HG03175 (cell line): ENCODE measurements at regions not wholly inside any gene's neighbourhood (a gene's known extent, or its start where the extent isn't known, plus 50 kb on each side); places are given as distances from the start of the nearest gene placed in this dataset.
A peak's percentile ranks its signal among the peaks of the same experiment; 100 is the strongest.

Experiments used
- ATAC-seq: cut with Tn5 transposase; IDR thresholded peaks from one replicate; pipeline ENCODE4 v1.9.1; 2021; ENCODE audit warnings: mild to moderate bottlenecking, moderate library complexity; ENCODE audit not compliant: unreplicated experiment

DNA sequence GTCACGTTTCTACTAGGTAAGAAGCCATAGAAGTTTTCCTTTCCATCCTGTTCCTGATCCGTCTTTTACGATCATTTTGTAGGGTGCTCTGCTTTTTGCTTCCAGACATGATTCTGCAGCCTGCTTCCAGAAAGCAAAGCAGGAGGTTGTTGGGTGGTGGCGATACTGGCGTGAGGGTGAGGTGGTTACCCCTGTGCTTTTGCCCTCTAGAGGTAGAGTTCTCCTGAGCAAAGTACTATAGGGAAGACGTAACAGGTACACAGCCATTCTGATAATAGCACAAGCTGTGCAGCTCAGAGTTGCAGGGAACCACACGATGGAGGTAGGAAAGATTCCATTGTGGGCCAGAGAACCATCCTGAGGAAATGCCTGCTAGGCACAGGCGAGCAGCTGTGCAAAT, 186.0 kb downstream of the PAH start:
- no peak for ATAC-seq

DNA sequence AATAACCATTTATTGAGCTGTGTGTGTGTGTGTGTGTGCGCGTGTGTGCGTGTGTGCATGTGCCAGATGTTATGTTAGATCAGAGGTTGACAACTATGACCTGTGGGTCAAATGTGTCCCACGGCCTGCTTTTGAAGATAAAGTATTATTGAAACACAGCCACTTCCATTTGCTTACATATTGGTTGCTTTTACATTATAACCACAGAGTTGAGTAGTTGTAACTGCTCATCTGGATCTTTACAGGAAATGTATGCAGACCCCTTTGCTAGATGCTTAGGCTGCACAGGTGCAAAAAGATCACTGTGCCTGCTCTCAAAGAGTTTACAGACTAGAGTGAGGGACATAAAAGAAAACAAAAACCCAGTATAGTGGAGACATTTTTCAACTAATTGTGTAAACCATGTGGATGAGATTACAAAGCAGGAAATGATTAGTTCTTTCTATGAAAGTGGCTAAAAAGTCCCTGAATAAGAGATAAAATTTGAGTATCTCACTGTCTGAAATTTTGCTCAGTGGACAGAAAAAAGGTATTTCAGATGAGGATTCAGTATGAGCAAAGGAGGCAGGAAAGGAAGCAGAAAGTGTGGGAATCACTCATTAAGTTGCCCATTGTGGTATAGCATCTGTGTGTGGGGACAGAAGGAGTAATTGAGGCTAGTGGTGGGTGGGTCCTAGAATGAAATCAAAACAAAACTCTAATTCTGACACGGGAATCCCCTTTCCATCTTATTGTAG, 188.4 kb downstream of the PAH start:
- no peak for ATAC-seq

DNA sequence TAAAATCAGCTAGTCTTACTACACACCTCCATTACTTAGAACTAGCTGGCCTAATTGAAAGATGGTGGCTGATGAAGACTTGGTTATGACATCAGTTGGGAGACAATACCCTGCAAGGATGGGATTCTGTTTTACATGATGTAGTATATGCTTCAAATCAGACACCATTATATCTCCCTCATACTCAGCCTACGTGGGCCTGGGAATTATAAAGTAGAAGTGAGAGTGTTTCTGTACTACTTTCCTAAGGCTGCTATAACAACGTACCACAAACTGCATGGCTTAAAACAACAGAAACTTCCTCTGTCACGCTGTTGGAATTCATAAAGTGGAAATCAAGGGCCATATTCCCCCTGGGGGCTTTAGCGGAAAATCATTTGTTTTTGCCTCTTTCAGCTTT, 190.4 kb downstream of the PAH start:
- ATAC-seq = no peak

DNA sequence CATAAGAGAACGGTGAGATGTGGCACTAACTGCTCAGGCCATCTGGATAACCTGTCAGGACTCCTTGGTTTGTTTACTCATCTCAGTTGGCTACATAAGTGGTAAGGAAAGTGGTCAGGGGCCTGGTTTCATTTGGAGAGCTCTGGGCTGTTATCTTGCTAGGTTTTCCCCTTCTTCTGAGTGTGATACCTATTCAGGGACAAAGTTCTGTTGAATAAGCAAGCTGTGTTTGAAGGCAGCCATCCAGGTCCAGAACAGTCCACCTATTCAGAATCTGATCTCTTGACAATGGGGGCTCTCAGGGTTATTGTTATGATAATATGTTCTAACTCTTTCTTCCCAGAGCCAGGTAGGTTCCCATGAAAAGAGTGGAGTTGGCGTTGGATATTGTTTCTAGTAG, 194.9 kb downstream of the PAH start:
- no peak for ATAC-seq

DNA sequence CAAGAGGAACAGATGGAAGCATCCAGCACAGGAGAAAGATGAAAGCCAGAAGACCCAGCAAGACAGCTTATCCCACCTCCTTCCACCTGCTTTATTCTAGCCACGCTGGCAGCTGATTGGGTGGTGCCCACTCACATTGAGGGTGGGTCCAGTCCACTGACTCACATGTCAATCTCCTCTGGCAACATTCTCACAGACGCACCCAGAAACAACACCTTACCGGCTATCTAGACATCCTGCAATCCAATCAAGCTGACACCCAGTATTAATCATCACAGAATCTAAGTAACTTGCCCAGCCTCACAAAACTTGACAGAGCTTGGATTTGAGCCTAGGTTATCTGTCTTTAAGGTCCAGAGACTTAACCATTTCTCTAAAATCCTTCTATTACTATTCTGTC, 208.9 kb downstream of the PAH start:
- no peak for ATAC-seq

DNA sequence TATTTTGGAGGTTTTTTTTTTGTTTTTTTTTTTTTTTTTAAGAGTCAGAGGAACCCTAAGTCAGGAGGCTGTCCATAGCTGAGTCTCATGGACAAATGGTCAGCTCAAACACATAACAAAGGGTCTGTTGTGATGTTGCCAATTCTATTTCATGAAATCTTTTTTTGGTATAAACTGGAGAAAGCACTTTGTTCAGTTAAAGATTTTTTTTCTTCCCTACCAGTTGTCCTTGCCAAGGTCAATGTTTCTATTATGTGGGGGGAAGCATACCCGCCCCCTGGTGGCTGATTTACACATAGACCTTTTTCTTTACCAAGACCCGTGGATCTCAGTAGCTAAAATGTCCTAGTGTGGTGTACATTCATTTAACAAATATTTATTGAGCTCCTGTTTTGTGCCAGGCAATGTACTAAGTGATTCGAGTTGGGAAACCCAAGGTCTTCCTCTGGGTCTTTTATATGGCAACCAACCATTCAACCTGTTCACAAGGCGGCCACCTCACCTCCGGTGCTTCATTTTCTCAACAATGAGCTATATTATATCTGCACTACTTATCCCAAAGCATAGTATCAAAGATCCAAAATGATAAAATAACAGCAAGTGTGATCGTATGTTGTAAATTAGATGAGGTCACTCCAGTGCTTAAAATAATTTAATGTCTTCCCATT, 214.5 kb downstream of the PAH start:
- peak; percentile 84 for ATAC-seq

DNA sequence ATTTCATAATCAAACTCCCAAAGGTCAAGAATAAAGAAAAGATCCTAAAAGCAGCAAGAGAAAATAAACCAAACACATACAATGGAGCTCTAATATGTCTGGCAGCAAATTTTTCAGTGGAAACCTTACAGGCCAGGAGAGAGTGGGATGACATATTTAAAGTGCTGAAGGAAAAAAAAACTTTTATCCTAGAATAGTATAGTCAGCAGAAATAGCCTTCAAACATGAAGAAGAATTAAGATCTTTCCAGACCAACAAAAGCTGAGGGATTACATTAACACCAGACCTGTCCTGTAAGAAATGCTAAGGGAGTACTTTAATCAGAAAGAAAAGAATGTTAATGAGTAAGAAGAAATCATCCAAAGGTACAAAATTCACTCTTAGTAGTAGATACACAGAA, 215.7 kb upstream of the IGF1 start:
- no peak for ATAC-seq

DNA sequence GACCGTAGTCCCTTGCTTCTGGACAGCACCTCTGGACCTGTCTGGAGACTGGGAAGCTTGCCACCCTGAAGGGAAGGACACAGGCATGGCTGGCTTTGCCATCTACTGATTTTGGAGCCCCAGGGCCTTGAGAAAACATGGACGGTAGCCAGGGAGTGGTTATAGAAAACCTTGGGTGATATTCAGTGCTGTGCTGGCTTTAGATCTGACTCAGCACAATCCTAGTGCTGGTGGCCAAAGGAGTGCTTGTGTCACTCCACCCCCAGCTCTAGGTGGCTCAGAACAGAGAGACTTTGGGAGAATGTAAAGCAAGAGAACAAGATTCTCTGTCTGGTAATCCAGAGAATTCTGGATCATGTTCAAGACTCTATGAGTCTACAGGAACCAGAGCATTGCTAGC, 214.5 kb upstream of the IGF1 start:
- no peak for ATAC-seq

DNA sequence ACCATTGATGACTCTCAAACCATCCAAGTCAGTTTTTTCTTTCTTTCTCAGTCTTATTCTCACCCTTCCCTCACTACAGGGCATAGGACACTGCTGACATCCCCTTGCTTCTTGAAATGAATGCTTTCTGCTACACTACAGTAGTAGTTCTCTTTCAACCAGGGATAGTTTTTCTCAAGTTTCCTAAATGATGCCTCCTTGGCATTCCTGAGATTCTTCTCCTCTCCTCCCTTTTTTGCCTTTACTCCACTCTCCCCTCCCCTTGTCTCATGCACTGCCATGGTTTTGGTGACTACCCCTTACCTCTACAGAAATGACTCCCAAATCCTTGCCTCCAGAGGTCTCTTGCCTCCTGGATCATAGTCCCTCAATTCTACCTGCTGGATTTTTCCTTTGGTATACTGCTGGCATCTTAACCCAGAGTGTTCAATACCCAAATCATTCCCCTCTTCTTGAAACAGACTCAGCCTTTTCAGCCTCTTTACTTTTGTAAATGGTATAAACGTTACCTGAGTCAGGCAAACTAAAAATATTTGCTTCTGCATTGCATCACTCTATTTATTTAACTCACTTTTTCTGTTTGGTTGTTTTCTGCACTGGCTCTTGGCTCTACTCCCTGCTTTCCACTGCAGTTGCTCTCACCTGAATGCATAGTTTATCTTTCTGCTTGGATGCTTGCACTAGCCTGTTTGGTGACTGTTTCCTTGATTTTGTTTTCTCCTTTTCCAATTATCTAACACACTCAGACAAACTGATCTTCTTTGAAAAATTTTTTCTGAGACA, 211.6 kb upstream of the IGF1 start:
- no peak for ATAC-seq

DNA sequence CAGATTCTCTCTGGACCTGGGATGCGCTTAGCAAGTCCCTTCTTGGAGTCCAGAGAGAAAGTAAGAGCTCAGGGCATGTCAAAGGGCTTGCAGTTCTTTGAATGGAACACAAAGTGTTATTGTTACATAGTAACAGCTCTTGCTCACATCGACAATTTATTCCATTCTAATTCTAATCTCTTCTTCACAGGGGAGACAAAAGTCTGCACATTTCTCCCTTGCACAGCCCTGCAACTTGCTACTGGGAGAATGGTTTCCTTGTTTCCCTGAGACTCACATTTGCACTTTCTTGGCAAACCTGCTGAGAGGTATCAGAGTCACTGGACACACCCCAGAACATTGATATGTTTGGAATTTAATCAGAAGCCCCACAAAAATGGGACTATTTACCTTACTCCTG, 209.9 kb upstream of the IGF1 start:
- ATAC-seq = no peak

DNA sequence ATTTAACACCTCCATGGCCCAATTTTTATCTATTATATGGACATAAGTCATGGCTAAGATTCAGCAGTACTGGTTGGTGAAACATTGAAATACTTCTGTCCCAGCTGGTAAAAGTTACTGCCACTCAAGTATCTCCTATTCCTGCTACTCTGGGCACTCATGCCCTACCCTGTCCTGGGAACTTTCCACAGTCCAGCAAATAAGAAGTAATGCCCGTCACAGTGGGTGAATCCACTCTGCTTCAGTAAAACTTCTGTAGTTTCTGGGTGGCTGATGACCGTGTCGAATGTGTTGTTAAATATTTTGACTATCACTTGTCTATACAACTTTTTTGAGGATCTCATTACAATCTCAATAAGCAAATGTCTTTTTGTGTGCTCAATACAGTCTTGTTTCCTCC, 209.3 kb upstream of the IGF1 start:
- no peak for ATAC-seq

DNA sequence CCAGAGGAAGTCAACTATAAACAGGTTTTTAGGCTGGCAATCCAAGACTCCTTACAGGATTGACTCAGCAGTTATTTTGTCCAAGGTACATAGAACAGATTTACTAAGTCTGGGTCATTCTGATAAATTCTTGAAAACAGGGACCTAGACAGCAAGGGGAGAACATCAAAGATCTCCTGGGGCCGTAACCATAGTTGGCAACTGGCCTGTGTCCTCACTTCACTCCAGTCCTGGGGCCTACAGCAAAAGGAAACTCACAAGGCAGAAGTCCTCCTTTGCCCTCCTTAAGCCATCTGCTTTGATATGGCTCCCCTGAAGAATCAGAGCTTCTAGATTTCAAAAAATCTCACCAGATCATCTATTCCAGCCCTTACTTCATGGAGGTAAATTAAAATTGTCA, 207.2 kb upstream of the IGF1 start:
- ATAC-seq = no peak

DNA sequence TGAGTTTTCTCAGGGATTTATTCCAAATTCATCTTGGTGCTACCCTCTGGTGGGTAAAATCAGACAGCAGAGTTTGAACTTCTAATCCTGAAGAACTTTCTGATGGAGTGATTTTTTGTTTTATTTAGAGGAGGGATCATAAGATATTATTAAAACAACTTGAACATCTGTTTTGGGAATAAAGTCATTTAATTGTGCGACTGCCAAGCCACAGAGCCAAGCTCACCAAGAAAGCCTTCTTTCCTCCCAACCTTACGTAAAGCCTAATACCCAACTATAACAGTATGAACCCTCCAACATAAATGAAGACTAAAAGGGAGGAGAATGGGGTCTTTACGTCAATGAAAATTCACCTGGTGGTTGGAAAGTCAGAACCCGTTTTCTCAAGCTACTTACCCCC, 205.5 kb upstream of the IGF1 start:
- no peak for ATAC-seq

DNA sequence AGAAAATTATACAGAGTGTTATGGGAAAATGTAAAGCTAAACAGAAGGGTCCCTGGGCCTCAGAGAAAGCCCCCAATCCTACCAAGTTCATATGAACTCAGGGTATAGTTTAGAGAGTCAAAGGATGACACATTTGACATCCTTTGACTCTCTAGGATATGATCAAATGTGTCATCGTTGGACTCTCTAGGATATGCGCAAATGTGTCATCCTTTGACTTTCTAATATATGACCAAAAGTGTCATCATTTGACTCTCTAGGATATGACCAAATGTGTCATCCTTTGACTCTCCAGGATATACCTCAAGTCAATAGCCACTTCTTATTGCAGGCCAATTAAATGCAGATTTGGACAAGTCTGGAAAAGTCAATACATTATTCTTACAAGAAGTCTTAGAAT, 204.8 kb upstream of the IGF1 start:
- ATAC-seq = no peak

DNA sequence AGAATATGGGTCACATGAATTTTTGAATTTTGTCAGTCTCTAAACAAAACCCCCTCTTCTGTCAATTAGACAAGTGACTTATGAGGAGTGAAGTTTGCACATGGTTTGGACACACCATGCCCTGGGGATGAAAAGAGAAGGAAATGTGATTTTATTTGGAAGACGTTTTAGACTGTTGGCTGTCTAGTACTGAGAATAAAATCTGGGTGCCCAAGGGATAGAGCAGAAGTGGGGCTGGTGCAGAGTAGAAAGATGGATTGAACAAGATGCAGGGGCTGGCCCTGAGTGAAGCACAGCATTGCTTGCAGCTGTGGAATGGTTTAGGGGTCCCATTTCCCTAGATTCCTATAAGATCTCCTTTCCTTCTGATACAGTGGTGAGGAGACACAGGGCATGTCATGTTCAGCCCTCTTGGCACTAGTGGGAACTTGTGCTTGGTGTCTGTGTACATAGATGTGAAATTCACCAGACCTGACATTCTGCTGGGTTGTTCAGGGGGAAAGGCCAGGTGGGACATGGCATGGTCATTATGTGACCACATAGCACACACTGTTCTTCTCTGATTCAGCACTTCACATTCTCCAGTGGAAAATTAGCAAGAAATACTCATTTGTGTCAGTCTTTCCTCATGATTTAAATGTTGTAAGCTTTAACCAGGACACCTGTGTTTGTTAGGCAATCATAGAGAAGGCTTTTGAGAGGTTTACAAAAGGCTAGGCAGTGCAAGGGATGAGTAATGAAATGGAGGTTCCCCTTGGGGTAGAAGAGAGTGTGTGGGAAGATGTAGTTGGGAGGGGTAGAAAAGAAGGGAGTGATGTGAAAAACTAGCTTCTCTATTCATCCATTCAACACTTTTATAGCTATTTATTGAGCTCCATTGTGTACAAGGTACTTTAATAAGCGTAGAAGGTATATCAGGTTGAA, 202.3 kb upstream of the IGF1 start:
- ATAC-seq = no peak

DNA sequence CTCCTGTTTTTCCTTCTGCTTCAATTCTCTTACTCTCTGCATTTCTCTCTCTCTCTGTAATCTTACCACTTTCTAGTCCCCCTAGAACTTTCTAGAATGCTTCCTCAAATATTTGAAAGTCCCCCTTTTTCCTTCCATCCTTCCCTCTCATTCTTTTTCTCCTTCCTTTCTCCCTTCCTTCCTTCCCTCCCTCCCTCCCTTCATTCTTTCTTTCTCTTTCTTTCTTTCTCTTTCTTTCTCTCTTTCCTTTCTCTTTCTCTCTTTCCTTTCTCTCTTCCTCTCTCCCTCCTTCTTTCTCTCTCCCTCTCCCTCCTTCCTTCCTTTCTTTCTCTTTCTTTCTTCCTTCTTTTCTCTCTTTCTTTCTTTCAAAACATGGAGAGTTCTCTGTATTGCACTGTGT, 201.4 kb upstream of the IGF1 start:
- ATAC-seq = no peak

DNA sequence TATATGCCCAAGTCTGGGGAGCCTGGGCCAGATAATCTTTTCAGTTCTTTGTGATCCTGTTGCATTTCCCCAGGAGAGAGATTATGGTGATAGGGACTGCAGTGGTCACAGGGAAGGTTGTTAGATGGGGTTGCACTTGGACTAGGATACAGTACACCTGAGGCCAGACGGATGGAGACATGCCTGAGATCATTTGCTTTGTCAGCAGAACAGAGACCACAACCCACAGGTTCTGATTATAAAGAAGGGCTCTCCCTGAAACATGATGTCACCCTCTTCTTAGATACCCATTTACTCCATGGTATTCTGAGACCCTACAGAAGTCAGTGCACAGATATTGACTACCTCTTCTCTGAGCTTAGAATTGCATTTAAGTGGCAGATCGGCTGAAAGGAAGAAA, 200.9 kb upstream of the IGF1 start:
- no peak for ATAC-seq

DNA sequence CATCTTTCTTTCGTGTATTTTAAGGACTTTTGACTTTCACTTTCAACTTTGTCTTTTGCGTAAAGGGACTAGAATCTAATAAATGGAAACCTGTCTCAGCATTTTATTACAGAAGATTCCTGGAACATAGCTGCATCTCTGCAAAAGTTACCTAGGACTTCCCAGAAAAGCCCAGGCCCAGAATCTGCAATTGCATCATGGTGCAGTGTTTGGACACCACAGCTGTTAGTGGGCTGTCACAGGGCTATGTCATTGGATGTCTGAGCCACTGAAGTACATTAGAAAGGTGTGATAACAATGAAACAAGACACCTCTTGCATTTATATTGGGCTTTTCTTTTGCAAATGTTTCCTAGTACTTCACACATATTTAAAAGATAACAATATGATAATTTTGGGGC, 199.9 kb upstream of the IGF1 start:
- ATAC-seq = no peak

DNA sequence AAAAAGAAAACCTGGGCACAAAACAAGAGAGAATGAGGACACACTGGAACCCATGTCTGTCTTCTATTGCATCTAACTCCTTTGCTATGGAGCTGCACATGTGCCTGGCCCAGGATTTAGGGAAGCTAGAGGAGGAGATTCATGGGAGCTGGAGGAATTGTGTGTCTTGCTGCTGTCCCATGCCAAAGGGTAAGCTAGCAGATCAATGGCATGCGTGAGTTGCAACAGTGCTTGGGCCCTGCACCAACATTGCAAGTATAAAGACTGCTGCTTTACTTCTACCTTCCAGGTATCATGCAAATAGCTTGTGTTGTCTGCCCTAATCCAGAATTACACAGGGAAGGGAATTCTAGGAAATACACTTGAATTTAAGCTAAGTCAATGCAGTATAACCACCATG, 196.4 kb upstream of the IGF1 start:
- no peak for ATAC-seq

DNA sequence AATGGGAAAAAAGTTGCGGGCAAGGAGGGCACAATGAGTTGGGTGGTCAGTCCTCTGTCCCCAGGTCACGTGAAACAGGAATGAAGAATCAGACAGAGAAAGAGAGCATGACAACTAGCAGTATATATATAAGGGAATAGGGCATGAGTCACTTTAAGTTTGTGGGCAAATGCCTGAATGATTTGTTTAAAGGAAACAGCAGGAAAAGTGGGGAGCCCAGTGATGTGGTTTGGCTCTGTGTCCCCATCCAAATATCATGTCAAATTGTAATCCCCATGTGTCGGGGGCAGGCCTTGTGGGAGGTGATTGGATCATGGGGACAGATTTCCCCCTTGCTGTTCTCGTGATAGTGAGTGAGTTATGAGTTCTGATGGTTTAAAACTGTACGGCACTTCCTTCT, 195.3 kb upstream of the IGF1 start:
- no peak for ATAC-seq

DNA sequence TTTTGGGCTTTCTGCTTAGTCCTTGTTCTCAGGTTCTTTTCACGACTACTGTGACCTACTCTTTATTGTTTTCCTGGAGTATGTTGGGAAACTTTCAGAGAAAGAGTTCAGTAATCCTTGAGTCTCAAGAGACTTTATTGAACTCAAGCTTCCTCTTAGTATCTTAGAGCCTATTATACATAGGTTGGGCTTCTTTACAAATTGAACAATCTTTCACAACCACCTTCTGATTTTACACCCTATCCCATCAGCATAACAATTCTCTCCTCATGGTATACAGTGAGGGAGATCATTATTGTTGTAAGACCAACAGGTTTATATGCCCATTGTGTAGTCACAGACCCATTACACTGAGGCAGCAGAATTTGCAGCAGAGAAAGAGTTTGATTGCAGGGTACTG, 193.2 kb upstream of the IGF1 start:
- no peak for ATAC-seq
